DND-41 (cell line): ENCODE measurements at regions not wholly inside any gene's neighbourhood (a gene's known extent, or its start where the extent isn't known, plus 50 kb on each side); places are given as distances from the start of the nearest gene placed in this dataset.

Source experiments
- ATAC-seq: fragments of 200-7000 bp; cut with Tn5 transposase; 3 replicates; pipeline ENCODE4 v1.9.1; 2021; ENCODE audit warnings: low read depth; ENCODE audit not compliant: insufficient read depth
- DNase-seq: peaks from one replicate; pipeline ENCODE4 v3.0.0-alpha.2; 2020
- H2AFZ ChIP-seq: 2 replicates; pipeline ENCODE4 v1.6.0; 2012; ENCODE audit warnings: low read depth, low read length
- H3K27ac ChIP-seq: 2 replicates; pipeline ENCODE4 v1.5.1; 2012; ENCODE audit warnings: low read length, inconsistent platforms
- H3K27me3 ChIP-seq: fragments of 200-600 bp; sonication (generic); 2 replicates; pipeline ENCODE4 v1.6.0; 2012; ENCODE audit warnings: low read length, mild to moderate bottlenecking, inconsistent platforms; ENCODE audit not compliant: insufficient read depth, poor library complexity
- H3K36me3 ChIP-seq: 2 replicates; pipeline ENCODE4 v1.5.1; 2012; ENCODE audit warnings: low read length, inconsistent platforms; ENCODE audit not compliant: insufficient read depth
- H3K4me1 ChIP-seq: 2 replicates; pipeline ENCODE4 v1.5.1; 2012; ENCODE audit warnings: mild to moderate bottlenecking, low read length; ENCODE audit not compliant: insufficient read depth
- H3K4me2 ChIP-seq: 2 replicates; pipeline ENCODE4 v1.6.0; 2012; ENCODE audit warnings: mild to moderate bottlenecking, moderate library complexity, low read length, inconsistent platforms; ENCODE audit not compliant: insufficient read depth
- H3K4me3 ChIP-seq, 2 experiments: fragments of 200-600 bp in 1 of 2; shearing (Covaris generic) in 1 of 2; 2 replicates each; pipeline ENCODE4 v1.5.1; 2012 to 2016; ENCODE audit warnings: inconsistent platforms in 2 of 2, low read length in 2 of 2, mild to moderate bottlenecking in 2 of 2, low read depth in 1 of 2, moderate library complexity in 1 of 2
- H3K79me2 ChIP-seq: 2 replicates; pipeline ENCODE4 v1.6.0; 2012; ENCODE audit warnings: low read length, inconsistent platforms; ENCODE audit not compliant: insufficient read depth
- H3K9ac ChIP-seq: 2 replicates; pipeline ENCODE4 v1.6.0; 2012; ENCODE audit warnings: low read depth, mild to moderate bottlenecking, inconsistent platforms, low read length, moderate library complexity
- H3K9me3 ChIP-seq: 2 replicates; pipeline ENCODE4 v1.5.1; 2012; ENCODE audit warnings: low read length, moderate library complexity, mild to moderate bottlenecking, inconsistent platforms; ENCODE audit not compliant: insufficient read depth, severe bottlenecking
- H4K20me1 ChIP-seq: 2 replicates; pipeline ENCODE4 v1.6.0; 2012; ENCODE audit warnings: low read length; ENCODE audit not compliant: insufficient read depth
- CTCF ChIP-seq: IDR thresholded peaks from 2 replicates; pipeline ENCODE4 v1.5.1; 2012; ENCODE audit warnings: borderline replicate concordance, low read length, moderate library complexity, mild to moderate bottlenecking; ENCODE audit not compliant: poor library complexity, severe bottlenecking; ENCODE audit errors: extremely low read depth
- EZH2 ChIP-seq: IDR thresholded peaks from 3 replicates; pipeline ENCODE4 v1.6.1; 2012; ENCODE audit warnings: borderline replicate concordance, low read depth, mild to moderate bottlenecking, moderate library complexity, low read length, inconsistent platforms; ENCODE audit not compliant: severe bottlenecking

GRCh38 chr4:45650545-45650944 is 473.3 kb downstream of the GABRG1 start:
- Histone ChIP-seq H3K4me2 (no peak overlapping the region), H2AFZ (no peak overlapping the region), H3K4me1 (no peaks in the 10 kb centered on the region), H3K9me3 (no peaks in the 10 kb centered on the region), H3K4me3 (no peak overlapping the region), H4K20me1 (no peaks in the 10 kb centered on the region), H3K79me2 (no peaks in the 10 kb centered on the region), H3K27me3 (no peaks in the 10 kb centered on the region), H3K36me3 (no peaks in the 10 kb centered on the region), H3K9ac (no peak overlapping the region), H3K27ac (no peak overlapping the region)
- DNase-seq (no peak), ATAC-seq (no peak)
- no peak for TF ChIP-seq EZH2

- Histone ChIP-seq H2AFZ (no peak overlapping the region), H3K36me3 (no peaks in the 10 kb centered on the region), H3K4me1 (no peaks in the 10 kb centered on the region), H4K20me1 (no peaks in the 10 kb centered on the region), H3K27me3 (no peaks in the 10 kb centered on the region), H3K9me3 (no peaks in the 10 kb centered on the region), H3K27ac (no peak overlapping the region), H3K4me3 (no peak overlapping the region), H3K4me2 (no peak overlapping the region), H3K9ac (no peak overlapping the region), H3K79me2 (no peaks in the 10 kb centered on the region)
- no peak for DNase-seq
- TF ChIP-seq EZH2 (no peak), CTCF (no peak)
- no peak for ATAC-seq
These were observed 475.0 kb downstream of the GABRG1 start for GRCh38 chr4:45648846-45649245.

GRCh38 chr4:45647823-45648222 is 476.0 kb downstream of the GABRG1 start:
- no peak for DNase-seq
- no peak overlapping the region for H3K27ac ChIP-seq
- no peaks in the 10 kb centered on the region for H4K20me1 ChIP-seq
- no peaks in the 10 kb centered on the region for H3K9me3 ChIP-seq
- H3K4me2 ChIP-seq: no peak overlapping the region
- no peak for ATAC-seq
- no peaks in the 10 kb centered on the region for H3K79me2 ChIP-seq
- no peaks in the 10 kb centered on the region for H3K27me3 ChIP-seq
- no peak overlapping the region for H3K4me3 ChIP-seq
- H2AFZ ChIP-seq: no peak overlapping the region
- TF ChIP-seq EZH2: no peak
- no peak for TF ChIP-seq CTCF
- H3K36me3 ChIP-seq: no peaks in the 10 kb centered on the region
- H3K9ac ChIP-seq: no peak overlapping the region
- H3K4me1 ChIP-seq: no peaks in the 10 kb centered on the region

GRCh38 chr4:45646885-45647590 is 476.8 kb downstream of the GABRG1 start:
- no peak overlapping the region for H3K9ac ChIP-seq
- H4K20me1 ChIP-seq: no peaks in the 10 kb centered on the region
- no peak for ATAC-seq
- H3K79me2 ChIP-seq: no peaks in the 10 kb centered on the region
- H3K4me2 ChIP-seq: no peak overlapping the region
- no peak overlapping the region for H3K27ac ChIP-seq
- no peak overlapping the region for H3K4me3 ChIP-seq
- no peaks in the 10 kb centered on the region for H3K36me3 ChIP-seq
- no peaks in the 10 kb centered on the region for H3K27me3 ChIP-seq
- TF ChIP-seq CTCF (no peak), EZH2 (no peak)
- H2AFZ ChIP-seq: no peak overlapping the region
- H3K4me1 ChIP-seq: no peaks in the 10 kb centered on the region
- no peak for DNase-seq
- H3K9me3 ChIP-seq: no peaks in the 10 kb centered on the region
